ENCODE measurements at regions not wholly inside any gene's neighbourhood (a gene's known extent, or its start where the extent isn't known, plus 50 kb on each side); places are given as distances from the start of the nearest gene placed in this dataset.
A peak's percentile ranks its signal among the peaks of the same experiment; 100 is the strongest.

DNA sequence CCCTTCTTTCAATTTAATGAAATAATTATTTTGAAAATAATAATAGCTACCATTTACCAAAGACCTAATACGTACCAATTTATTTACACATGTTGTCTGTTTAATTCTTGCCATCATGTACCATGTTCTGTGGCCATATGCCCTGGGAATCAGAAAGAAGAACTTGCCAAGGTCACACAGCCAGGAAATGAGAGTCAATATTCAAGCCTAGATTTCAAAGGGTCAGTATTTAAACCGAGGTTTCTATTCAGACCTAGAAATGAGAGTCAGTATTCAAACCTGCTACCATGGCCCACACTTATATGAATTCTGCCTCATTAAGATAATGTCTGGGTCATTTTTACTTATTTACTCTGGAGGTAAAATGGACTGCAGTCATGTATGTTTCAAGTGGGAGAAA lies 103.6 kb upstream of the TBL1XR1 start:
- no peak for DNase-seq

- no peak for DNase-seq
Measured at GRCh38 chr3:177306252-177306651, 109.0 kb upstream of the TBL1XR1 start.

DNA sequence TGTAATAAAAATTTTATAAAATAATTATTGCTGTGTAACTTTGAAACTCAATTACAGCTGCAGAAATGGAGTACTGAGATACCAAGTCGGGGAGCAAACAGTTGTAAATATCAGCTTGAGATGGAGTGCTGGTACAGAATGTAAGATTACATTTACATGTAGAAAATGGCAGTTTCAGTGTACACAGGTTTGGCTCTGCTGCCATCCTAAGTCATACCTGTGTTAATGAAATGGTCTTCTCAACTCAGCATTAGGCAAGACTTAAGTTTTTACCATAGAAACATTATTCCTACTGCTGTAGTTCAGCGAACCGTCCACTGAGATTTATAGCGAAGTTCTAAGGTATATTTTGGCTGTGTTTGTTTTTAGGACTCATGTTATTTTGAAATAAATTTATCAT lies 110.1 kb upstream of the TBL1XR1 start:
- DNase-seq = no peak

GRCh38 chr3:177307826-177308225 lies 110.5 kb upstream of the TBL1XR1 start:
- DNase-seq = no peak

- no peak for DNase-seq
Measured at GRCh38 chr3:177308286-177308685, 111.0 kb upstream of the TBL1XR1 start.

- DNase-seq = no peak
Measured at GRCh38 chr3:177308911-177309310, 111.6 kb upstream of the TBL1XR1 start.

GRCh38 chr3:177312491-177312890 lies 115.2 kb upstream of the TBL1XR1 start:
- DNase-seq = no peak

GRCh38 chr3:177314897-177315296 lies 117.6 kb upstream of the TBL1XR1 start:
- DNase-seq = no peak

GRCh38 chr3:177317247-177317646 lies 120.0 kb upstream of the TBL1XR1 start:
- no peak for DNase-seq

DNA sequence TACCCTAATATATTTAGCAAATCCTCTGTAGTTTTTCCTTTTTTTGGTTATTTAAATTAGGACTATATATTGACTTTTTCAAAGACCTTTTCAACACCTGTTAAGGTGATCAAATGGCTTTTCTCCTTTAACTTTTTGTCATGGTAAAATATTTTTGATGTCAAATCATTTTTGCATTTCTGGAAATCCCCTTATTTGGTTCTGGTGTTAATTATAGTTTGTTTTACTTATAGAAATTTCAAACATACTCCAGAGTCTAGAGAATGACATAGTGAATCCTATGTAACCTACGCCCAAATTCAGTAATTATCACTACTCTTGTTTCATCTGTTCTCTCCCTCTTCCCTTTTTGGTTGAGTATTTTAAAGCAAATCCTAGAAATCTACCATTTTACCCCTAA lies 121.3 kb upstream of the TBL1XR1 start:
- DNase-seq = no peak

GRCh38 chr3:177320765-177321247 lies 123.5 kb upstream of the TBL1XR1 start:
- no peak for DNase-seq

DNA sequence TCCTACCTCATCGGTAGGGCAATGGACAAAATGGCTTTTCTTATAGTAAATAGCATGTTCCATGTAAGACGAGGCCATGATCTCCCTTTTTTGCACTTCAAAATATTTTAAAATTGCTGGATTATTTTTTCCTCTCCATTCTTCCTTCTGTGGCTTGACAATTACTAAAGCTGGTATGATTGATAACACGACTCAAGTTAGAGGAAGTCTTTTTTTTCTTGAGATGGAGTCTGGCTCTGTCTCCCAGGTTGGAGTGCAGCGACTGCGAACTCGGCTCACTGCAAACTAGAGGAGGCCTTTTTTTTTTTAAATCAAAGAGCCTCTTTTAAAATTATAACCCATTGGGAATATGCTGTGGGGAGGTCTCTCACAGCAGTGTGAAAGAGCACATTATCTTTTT lies 124.5 kb upstream of the TBL1XR1 start:
- no peak for DNase-seq

DNA sequence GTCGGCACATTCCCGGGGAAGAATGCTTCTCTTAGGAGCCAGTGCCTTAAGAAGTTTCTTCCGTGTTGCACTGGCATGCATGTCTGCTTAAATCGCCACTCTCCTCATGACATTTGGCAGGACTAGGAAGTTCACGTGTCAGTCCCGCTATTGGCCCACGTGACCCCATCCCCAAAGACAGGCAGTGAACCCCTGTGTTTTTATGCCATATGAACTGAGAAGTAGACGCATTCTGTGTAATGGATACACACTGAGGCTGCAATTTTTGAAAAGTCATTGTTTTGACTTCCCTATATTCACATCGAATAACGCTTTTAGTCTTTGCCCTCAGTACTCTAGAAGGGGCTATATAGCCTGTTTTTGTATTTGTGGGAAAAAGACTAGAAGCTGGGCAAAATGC lies 125.6 kb upstream of the TBL1XR1 start:
- peak in 1 of 2 donors; percentile 43 for DNase-seq

DNA sequence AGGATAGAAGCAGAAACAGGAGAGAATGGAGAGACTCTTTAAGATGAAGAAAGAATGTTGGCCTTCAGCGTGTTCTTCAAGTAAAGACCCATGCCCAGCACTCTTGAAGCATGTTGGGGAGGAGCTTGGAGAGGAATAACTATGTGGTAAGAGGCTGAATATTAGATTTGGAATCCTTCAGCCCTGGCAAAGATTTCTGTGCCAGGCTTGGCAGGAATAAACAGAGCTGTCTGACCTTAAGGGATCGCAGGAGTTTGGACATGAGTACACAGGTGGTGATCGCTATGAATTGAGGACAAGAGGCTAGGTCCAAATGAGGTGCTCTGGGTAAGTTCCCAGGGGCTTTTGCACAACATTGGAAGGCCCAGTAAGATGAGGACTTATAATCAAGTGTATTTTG lies 132.6 kb upstream of the TBL1XR1 start:
- DNase-seq = no peak

DNA sequence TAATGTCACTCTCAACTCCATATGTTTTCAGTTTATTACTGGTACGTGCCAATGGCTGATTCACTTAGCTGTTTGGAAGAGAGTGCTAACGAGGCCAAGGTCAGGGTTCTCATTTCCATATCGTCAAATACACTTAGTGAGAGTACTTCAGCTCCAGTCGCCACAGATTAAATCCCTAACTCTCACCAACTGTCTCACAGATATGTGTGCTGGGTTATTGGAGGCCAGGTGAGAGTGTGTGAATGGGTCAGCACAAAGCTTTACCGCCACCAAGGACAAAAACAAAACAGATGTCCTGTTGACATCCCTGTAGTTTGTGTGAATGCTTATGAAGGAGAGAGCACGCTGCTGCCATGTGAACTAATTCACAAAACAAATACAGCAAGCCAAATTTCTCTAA lies 133.5 kb upstream of the TBL1XR1 start:
- DNase-seq = no peak

GRCh38 chr3:177331203-177331835 lies 134.0 kb upstream of the TBL1XR1 start:
- DNase-seq = no peak

DNA sequence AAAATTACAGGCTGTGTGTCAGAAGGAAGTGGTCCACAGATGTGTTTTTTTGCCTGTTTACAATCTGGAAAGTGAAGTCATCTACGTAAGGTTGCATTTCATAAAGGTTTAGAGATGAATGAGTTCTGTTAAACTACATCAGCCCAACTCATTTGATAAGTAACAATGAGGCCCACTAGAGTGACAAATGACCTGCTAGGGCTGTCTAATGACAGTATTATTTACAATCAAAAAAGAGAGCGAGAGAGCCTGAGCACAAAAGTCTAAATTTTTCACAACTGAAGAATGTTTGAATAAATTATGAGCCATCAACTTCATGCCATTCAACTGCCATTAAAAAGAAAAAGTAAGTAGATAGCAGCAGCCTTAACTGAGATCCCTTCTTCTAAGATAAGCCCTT lies 135.7 kb upstream of the TBL1XR1 start:
- DNase-seq = no peak

GRCh38 chr3:177333533-177334520 lies 136.5 kb upstream of the TBL1XR1 start:
- peak in 1 of 2 donors; percentile 23 for DNase-seq

- no peak for DNase-seq
Measured at GRCh38 chr3:177334803-177335202, 137.5 kb upstream of the TBL1XR1 start.

- DNase-seq = no peak
Measured at GRCh38 chr3:177335728-177336127, 138.4 kb upstream of the TBL1XR1 start.

GRCh38 chr3:177336873-177337450 lies 139.7 kb upstream of the TBL1XR1 start:
- no peak for DNase-seq

DNA sequence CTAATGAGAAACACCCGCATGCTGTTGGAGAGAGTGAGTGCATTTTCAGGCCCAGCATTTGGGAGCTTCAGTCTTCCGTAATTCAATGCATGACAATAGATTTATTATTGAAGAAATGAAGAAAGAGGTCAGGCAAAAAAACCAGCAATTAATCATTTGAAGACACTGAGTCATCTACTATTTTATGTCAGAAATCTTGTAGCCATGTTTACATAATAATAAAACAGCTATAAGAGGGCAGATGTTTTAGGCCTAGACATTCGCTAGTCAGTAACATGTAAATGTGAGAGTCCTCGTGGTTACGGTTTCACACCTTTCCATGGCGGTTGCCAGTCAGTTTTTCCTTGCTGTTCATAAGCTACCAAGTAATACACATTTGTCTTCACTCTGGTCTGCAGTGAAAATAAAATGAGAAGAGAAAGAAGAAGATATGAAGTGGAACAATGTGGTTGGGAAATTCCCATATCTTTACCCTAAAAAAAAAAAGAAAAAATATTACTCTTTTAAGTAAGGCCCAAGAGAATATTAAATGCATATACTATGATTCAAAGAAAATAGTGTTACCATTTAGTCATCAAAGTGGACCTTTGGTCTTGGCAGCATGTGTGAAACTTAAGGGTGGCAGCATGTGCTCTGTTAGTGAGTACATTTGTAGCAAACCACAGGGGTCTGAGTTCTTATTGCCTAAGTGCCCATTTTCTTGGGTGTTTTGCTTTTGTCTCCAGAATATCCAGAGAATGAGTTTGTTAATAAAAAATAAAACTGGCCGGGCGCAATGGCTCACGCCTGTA lies 140.5 kb upstream of the TBL1XR1 start:
- peak; percentile 67 to 68 for DNase-seq

- peak in 1 of 2 donors; percentile 22 for DNase-seq
Measured at GRCh38 chr3:177338697-177339219, 141.5 kb upstream of the TBL1XR1 start.
